ENCODE measurements at regions not wholly inside any gene's neighbourhood (a gene's known extent, or its start where the extent isn't known, plus 50 kb on each side); places are given as distances from the start of the nearest gene placed in this dataset.

GRCh38 chr5:152051499-152052454, 127.1 kb upstream of the GLRA1 start:
- no peak for TF ChIP-seq CTCF (IDR thresholded peaks at IDR 0.05)
- TF ChIP-seq POLR2A (IDR thresholded peaks at IDR 0.05), result no peak
